ENCODE measurements at regions not wholly inside any gene's neighbourhood (a gene's known extent, or its start where the extent isn't known, plus 50 kb on each side); places are given as distances from the start of the nearest gene placed in this dataset.
"Not testable (repeated sequence)": the region's sequence is repeated elsewhere in the genome, so short reads cannot be mapped to it uniquely, and the experiment has no call there.

DNA sequence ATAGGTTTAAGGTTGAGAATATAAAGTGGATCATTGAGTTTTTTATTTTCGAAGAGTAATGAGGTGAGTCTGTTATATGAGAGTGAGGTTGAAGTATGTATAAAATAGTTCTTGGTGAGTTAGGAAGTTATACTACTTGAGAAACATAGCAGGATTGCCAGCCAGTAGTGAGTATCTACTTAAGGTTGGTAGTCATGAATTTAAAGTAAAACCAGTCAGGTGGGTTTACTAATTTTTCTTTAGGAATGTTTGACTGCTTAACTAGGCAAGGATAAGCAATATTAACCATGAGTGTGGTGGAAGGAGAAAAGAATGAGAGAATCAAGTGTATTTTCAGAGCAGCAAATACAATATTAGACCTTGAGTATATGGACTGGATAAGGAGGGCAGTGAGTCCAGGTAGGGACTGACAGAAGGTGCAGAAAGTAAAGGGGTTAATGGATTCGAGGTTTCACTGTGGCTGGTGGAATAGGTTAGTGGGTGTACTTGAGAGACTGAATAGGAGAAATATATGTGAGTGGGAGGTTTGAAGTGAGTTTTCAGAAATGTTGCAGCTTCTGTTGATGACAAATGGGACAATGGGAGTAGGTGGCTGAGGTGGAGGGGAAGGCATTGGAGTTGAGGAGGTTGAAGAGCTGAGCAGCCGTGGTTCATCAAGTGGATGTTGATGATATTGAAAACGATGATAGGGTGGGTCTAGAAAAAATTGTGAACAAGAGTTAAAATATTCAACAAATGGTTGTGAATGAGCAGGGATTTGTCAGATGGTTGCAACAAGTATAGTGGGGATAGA is 232.5 kb upstream of the ASCC3 start:
- no peak for DNase-seq (ENCODE audit: low read depth)

DNA sequence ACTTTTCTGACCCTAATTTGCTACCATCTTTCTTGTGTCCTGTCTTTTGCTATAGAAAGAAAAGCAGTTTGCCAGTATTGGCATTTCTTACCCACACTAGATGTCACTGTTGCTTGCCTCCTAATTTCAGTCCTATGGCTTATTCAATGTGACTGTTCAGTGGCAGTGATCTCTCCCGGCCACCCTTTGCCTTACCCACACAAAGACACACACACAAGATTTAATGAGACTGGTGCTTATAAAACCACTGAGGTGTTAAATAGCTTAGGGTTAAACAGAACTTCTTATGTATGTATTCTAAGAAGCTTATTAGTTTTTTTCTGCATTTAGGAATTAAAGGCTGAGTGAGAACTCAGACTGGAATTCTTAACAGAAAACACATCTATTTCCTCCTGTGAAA is 233.6 kb upstream of the ASCC3 start:
- DNase-seq (ENCODE audit: low read depth) = no peak

DNA sequence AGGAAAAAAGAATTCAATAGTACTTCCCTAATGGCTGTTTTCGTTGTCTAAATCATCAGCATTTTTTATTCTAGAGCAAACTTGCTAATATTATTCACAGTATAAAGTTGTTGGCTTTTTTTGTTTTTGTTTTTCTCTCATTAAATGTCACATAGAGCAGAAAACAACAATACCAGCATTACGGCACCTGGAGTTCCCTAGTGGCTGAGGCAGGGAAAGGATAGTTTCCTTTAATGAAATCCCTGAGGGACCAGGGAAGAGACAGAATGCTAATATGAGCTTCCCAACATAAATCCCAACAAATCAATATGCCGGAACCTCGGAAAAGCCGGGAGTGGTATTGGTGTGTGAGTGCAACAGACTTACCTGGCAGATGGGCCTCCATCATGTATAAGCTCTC is 235.2 kb upstream of the ASCC3 start:
- DNase-seq (ENCODE audit: low read depth) = no peak

DNA sequence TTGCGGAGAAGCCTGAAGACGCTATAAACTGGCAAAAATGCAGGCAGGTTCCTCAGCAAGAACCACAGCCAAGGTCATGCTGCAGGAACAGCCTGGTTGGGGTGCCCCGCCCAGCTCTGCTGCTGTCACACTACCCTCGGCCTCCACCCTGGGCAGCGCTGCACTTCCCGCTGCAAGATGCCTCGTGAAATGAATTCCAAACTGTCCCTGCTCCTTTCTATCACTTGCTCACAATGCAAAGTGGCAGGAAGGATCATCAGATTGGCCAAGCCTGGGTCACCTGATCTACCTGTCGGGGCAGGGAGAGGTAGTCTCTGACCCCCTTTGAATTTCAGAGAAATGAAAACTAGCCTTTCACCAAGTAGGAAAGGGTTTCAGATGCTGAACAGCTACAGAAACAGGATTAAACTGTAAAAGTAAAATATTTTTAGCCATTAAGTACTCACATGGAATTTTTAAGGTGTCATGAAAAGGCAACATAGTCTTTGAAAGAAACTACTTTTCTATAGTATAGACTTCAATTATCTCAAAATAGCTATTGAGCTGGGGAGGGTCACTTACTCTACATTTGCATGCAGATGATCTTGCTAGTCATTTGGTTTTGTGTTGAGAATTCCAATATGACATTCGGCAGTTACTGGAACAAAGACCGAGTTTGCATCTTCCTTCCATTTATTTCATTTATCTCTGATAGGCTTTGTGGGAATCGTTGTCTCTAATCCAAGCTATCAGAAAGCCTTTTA is 236.4 kb upstream of the ASCC3 start:
- DNase-seq (ENCODE audit: low read depth) = no peak

DNA sequence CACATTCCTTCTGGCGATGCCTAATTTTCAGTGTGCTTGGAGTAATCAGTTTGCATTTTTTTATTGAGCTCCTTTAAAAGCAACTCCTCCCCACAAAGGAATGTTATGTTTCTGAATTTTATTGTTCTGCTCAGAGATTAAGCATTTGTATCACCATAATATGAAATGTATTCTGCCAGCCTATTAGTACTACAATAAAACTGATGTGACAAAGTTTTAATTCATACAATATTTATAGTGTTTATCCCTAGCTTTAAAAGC is 236.9 kb upstream of the ASCC3 start:
- DNase-seq (ENCODE audit: low read depth) = no peak

DNA sequence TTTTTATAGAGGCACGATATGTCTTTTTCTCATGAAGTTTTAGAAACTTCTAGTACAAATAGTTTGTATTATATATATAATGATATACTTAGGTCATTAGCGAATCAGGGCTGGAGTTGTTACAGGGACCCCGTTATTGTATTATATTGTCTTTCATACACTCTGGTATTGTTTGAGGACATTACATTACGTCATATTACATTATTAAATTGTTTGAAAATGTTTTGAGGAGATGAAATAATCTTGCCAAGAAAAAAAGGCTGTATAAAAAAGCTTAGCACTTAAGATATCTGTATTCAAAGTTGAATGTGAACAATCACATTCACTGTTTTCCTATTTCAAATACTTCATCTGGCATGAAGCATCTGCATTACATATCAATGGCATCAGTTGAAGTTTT is 239.6 kb upstream of the ASCC3 start:
- DNase-seq (ENCODE audit: low read depth) = no peak

DNA sequence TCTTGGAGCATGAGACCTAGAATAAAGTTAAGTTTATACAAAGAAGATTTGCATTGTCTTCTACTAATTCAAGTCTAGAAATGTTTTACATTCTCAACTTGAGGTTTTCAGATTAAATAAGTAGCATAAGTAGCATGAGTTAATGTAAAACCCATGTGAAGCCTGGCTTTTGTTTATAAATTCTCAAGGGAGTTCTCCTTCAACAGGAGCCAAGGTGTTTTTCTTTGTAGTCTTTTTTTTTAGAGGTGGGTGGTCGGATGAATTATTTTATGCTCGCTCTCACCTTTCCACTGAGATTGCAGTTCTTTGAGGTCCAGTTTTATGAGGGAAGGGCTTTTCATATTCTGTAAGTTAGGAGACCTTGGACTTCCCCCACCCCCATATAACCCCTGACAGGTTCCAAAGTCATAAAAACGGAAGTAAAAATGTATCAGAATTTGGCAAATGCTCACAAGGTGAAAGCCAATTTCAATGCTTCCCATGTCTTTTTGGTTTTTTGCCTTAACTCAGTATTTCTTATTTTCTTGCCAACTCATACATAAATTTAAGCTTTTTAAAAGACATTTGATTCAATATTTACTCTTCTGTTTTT is 244.3 kb upstream of the ASCC3 start:
- DNase-seq (ENCODE audit: low read depth) = no peak

DNA sequence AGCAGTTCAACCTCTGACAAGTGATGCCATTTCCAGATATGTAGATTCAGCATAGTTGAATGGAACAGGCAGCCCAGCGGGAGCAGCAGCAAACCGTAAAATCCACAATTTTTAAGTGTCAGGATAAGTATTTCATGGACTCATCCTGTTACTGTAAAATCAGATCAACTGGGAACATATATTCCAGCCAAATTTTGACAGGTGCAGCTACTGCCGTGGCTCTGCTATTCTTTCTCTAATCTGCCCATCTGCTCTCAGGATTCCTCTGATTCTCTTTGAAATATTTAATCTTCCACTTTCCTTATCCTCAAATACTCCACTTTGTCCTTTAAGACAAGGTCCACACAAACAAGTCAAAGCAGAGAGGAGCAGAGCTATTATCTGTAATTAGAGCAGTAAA is 245.4 kb upstream of the ASCC3 start:
- DNase-seq (ENCODE audit: low read depth) = no peak

DNA sequence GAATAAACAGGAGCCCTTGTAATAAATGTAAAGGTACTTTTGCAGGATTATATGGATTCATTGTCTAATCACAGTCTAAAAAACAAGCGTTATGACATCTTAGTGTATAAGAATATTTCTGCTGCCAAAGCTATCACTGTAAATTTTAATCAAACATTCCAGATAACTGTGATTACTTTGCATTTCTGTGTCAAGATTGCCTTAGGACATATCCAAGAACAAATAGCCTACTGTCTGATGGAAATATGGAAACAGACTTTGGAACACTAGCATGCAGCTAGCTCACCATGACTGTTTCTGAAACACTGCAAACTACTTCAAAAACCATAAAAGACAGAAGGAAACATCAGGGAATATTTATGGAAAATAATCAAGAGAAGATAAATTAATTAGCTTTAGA is 248.7 kb upstream of the ASCC3 start:
- DNase-seq (ENCODE audit: low read depth) = no peak

DNA sequence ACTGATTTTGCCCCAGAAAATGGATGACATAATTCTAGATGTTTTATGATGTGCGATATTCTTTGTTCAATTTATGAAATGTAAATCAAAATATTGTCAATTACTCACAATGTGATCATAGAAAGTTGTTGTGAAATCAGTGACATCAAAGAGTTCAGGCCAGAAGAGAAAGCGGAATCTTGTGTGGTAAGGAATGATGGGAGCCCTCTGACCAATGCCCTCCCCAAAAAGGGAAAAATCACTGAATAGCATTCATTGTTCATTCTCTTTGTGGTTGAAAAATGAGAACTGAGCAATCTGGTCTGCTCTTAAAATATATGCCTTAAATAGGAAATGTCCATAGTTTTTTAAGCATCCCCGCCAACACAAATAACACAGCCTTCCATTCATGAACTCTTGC is 247.1 kb upstream of the GRIK2 start:
- DNase-seq (ENCODE audit: low read depth) = no peak

DNA sequence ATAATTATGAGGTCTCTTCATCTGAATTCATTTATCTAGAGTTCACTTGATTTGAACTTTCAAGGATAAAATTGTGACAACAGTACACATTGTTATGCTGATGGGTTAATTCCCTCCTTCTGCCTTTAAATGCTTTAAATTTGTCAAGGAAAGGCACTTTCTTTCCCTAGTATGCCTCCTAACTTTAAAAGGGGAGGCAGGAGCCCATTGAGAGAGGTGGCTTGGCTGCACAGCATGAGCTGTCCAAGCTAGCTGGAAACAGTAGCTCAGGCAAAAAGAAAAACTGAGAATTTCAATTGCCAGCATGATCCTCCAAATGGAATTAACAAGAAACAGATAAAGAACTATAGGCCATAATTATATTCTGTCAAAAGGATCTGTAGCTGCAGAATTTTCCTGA is 243.3 kb upstream of the GRIK2 start:
- no peak for DNase-seq (ENCODE audit: low read depth)

DNA sequence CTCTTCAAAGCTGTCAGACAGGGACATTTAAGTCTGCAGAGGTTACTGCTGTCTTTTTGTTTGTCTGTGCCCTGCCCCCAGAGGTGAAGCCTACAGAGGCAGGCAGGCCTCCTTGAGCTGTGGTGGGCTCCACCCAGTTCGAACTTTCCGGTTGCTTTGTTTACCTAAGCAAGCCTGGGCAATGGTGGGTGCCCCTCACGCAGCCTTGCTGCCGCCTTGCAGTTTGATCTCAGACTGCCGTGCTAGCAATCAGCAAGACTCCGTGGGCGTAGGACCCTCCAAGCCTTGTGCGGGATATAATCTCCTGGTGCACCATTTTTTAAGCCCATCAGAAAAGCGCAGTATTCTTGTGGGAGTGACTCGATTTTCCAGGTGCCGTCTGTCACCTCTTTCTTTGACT is 235.9 kb upstream of the GRIK2 start:
- DNase-seq (ENCODE audit: low read depth) = not testable (repeated sequence)

DNA sequence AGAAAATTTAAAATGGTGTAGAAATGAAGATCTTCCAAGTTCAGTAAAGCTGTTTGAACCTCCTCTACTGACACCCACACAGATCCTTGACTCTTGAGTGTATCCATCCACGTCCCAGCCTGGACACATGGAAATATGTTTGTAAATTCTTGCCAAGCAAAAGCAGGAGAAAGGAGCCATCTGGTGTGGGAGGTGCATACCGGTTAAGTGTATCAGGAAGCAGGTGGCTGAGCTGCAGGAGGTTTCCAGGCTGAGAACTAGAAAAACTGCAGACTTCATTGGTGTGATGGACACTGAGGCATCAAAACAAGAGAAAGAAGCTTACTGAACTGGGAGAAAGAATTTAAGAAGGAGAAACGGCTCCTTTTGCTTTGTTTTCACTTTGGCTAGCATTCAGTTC is 229.9 kb upstream of the GRIK2 start:
- DNase-seq (ENCODE audit: low read depth) = no peak

DNA sequence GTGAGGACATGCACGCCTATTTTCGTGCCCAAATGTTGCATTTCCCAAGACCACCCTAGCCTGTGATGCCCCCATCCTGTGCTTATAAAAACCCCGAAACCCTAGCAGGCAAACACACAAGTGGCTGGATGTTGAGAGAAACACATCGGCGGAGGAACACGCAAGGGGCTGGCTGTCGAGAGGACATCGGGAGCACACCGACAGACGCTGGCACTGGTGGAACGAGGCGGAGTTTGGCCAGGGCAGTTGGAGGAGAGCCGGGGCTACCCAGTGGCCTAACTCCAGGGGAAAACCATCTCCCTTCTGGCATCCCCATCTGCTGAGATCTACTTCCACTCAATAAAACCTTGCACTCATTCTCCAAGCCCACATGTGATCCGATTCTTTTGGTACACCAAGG is 225.9 kb upstream of the GRIK2 start:
- DNase-seq (ENCODE audit: low read depth) = no peak

DNA sequence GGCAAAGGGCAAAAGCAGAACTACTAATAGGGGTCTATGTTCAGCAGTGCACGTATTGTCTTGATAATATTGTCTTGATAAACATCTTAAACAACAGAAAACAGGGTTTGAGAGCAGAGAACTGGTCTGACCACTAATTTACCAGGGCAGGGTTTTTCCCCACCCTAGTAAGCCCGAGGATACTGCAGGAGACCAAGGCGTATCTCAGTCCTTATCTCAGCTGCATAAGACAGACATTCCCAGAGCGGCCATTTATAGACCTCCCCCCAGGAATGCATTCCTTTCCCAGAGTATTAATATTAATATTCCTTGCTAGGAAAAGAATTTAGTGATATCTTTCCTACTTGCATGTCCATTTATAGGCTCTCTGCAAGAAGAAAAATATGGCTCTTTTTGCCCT is 222.5 kb upstream of the GRIK2 start:
- DNase-seq (ENCODE audit: low read depth) = not testable (repeated sequence)

DNA sequence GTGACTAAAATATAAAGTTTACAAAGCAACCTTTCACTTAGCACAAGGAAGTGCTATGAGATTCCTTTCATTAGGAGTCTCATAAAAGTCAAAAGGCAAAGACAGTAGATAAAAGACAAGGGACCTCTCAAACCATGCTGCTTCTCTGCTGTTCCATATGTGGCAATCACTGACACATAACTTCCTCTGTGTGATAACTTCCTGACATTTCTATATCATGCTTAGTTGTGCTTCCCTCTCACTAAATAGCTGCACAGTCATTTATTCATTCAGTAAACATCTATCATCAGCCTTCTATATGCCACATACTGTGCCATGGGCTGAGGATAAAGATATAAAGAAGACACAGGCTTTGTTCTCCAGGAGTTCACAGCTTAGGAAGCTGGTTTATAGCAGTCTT is 214.8 kb upstream of the GRIK2 start:
- DNase-seq (ENCODE audit: low read depth) = no peak

DNA sequence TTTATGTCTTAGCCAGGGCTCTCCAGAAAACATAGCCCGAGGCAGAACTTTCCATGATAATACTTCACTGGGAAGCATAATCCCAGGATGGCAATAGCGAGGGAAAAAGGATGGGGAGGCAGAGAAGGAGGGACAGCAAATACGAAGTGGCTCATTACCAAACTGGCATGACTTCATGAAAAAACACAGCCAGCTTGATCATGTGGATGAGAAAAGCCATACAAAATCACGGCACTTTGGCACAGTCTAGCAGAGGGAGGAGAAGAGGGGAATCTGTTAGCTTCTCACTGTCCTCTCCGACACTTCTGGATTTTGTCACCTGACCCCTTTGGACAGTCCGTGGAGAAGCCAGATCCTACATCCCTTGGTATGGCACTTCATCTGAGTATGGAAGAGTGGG is 212.5 kb upstream of the GRIK2 start:
- no peak for DNase-seq (ENCODE audit: low read depth)

DNA sequence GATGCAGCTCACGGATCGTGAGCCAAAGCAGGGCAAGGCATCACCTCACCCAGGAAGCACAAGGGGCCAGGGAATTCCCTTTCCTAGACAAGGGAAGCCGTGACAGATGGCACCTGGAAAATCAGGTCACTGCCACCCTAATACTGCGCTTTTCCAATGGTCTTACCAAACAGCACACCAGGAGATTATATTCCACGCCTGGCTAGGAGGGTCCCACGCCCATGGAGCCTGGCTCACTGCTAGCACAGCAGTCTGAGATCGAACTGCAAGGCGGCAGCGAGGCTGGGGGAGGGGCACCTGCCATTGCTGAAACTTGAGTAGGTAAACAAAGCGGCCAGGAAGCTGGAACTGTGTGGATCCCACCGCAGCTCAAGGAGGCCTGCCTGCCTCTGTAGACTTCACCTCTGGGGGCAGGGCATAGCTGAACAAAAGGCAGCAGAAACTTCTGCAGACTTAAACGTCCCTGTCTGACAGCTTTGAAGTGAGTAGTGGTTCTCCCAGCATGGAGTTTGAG is 205.2 kb upstream of the GRIK2 start:
- not testable (repeated sequence) for DNase-seq (ENCODE audit: low read depth)

DNA sequence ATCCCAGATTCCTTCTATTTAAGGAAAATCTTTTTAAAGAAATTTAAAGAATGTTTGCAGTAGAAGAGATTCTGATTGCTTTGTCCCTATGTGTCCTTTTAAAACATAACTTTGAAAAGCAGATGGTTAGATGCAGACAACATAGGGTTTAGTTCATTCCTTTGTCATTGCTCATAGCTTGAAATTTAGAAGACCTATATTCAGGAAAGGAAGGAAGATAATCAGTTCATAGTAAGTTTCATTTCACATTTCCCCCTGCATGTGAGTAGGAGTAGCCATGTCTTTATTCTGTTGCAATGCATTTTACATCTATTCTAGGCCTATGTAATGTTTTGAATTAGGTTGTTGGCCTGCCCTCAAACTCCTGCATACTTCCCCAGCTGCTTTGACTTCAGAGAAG is 197.9 kb upstream of the GRIK2 start:
- no peak for DNase-seq (ENCODE audit: low read depth)

DNA sequence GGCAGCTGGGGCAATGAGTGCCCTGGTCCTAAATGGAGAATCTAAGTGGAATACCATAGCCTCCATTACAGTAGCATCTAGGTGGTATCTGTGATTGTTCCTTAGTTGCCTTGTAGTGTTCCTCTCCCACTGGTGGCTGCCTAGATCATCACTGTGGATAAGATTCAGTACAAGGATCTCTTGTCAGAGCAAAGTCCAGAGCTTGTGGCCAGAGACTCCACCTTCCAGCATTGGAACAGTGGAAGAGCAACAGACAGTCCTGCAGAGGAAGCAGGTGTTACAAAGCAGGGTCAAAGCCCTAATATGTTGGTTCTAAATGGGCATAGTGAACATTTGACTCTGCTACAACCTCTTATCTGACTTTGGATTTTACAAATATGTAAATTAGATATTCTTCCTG is 194.1 kb upstream of the GRIK2 start:
- DNase-seq (ENCODE audit: low read depth) = no peak

DNA sequence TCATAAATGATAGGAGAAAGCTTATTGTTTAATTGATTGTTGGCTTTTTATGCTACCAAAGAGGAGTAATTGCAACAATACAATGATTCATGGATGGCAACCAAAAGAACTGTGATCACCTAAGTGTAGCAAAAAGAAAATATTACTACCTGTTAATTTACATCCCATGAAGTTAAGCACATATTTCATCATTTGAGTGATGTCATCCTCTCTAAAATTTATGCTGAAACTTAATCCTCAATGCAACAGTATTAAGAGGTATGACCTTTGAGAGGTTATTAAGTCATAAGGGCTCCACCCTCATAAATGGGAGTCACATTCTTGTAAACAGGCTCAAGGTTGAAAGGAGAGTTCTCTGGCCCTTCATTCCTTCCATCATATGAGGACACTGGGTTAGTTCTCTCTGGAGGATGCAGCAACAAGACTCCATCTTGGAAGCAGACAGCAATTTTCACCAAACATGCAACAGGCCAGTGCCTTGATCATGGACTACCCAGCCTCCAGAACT is 190.6 kb upstream of the GRIK2 start:
- no peak for DNase-seq (ENCODE audit: low read depth)

DNA sequence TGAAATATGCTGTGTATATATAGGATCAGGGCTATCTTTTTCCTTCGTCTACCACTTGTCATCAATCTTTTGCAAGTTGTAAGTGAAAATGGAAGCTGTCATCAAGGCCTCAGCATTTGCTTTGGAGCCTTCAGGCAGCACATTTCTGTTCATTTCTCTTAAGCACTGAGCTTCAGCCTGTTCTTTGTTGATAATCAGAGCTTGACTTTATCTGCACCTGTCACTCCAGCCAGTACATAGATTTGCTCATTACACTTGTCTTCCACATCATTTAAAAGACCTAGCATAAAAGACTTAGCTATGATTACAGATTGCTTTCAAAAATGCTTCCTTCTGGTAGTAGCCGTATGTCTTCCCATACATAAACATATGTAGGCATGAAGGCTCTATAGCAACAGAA is 189.8 kb upstream of the GRIK2 start:
- no peak for DNase-seq (ENCODE audit: low read depth)

DNA sequence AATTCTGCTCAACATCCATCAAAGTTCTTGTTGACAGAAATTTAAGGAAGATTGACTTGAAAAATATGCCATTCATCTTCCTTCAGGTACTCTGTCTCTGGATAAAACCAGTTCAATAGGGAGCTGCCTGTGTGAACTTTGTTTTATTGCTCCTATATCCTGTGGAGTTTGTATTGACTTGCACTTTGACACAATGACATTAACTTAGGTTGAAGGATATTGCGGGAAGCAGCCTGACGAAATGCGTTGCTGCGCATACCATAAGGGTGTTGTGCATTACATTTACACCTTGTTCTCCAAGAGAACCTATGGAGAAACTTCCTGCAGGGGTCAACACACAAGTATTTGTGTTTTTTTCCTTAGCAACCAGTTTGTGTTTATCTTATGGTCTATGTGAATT is 185.4 kb upstream of the GRIK2 start:
- no peak for DNase-seq (ENCODE audit: low read depth)

Data from fibroblast of gingiva (primary cell).